A673 (cell line): ENCODE measurements at regions not wholly inside any gene's neighbourhood (a gene's known extent, or its start where the extent isn't known, plus 50 kb on each side); places are given as distances from the start of the nearest gene placed in this dataset.
A peak's percentile ranks its signal among the peaks of the same experiment; 100 is the strongest.

Experiments used
- BruUV-seq: library from RNA; stranded (reverse); fragments of 400-500 nt; replicated peaks from 2 replicates; lab custom pipeline; 2021; lab: Mats Ljungman, UMichigan
- CTCF ChIA-PET: fragments of 300-600 bp; sonication (Branson Sonifier 250); formaldehyde crosslinking; loops from one replicate; lab custom pipeline; 2022; ENCODE audit warnings: antibody characterized with exemption; lab: Charles Lee
- POLR2A ChIA-PET: fragments of 300-600 bp; sonication (Branson Sonifier 250); formaldehyde crosslinking; loops from one replicate; lab custom pipeline; 2022; ENCODE audit warnings: antibody characterized with exemption; ENCODE audit not compliant: low non-redundant PET; lab: Charles Lee
- DNase-seq: peaks from one replicate; pipeline ENCODE4 v3.0.0-alpha.2; 2015; ENCODE audit warnings: low spot score
- H3K27ac ChIP-seq: fragments of 200-600 bp; sonication (generic); 2 replicates; pipeline ENCODE4 v1.5.1; 2016; ENCODE audit warnings: mixed run types, low read depth, mild to moderate bottlenecking, mixed read lengths, antibody characterized with exemption, low read length; ENCODE audit not compliant: poor library complexity, severe bottlenecking
- H3K27me3 ChIP-seq: fragments of 200-600 bp; sonication (generic); replicated peaks from 2 replicates; pipeline ENCODE4 v1.6.1; 2017; ENCODE audit warnings: mixed run types, low read depth, mild to moderate bottlenecking, mixed read lengths, antibody characterized with exemption, low read length; ENCODE audit not compliant: insufficient read depth, poor library complexity
- H3K36me3 ChIP-seq: fragments of 200-600 bp; sonication (generic); 2 replicates; pipeline ENCODE4 v1.6.1; 2016; ENCODE audit warnings: mixed run types, mild to moderate bottlenecking, mixed read lengths, antibody characterized with exemption, low read length; ENCODE audit not compliant: insufficient read depth, poor library complexity, severe bottlenecking
- H3K4me1 ChIP-seq: fragments of 200-600 bp; sonication (generic); 2 replicates; pipeline ENCODE4 v1.6.1; 2017; ENCODE audit warnings: mixed run types, mild to moderate bottlenecking, mixed read lengths, antibody characterized with exemption, low read length; ENCODE audit not compliant: insufficient read depth, poor library complexity, severe bottlenecking
- H3K4me3 ChIP-seq: fragments of 200-600 bp; sonication (generic); 2 replicates; pipeline ENCODE4 v1.5.1; 2016; ENCODE audit warnings: low read depth, mixed run types, mild to moderate bottlenecking, mixed read lengths, low read length; ENCODE audit not compliant: poor library complexity, severe bottlenecking
- H3K9me3 ChIP-seq: fragments of 200-600 bp; sonication (generic); 2 replicates; pipeline ENCODE4 v1.6.1; 2016; ENCODE audit warnings: mixed run types, low read depth, mild to moderate bottlenecking, mixed read lengths, antibody characterized with exemption, low read length; ENCODE audit not compliant: poor library complexity, severe bottlenecking
- CTCF ChIP-seq: fragments of 300-800, 200-600 bp; sonication (generic); conservative IDR thresholded peaks from 2 replicates; pipeline ENCODE4 v1.5.1; 2017; ENCODE audit warnings: low read depth, mild to moderate bottlenecking, antibody characterized with exemption, low read length, moderate library complexity, mixed read lengths
- EZH2 ChIP-seq: fragments of 200-600 bp; sonication (generic); IDR thresholded peaks from 2 replicates; pipeline ENCODE4 v1.6.1; 2017; ENCODE audit warnings: borderline replicate concordance, low read depth, mild to moderate bottlenecking, mixed read lengths, antibody characterized with exemption, low read length; ENCODE audit not compliant: poor library complexity, severe bottlenecking
- intact Hi-C: fragments of 100-400 bp; cut with micrococcal nuclease; formaldehyde crosslinking; loops from one replicate; pipeline ENCODE4 v1.10.0; 2022; ENCODE audit not compliant: unreplicated experiment

- H3K27ac ChIP-seq = no peak overlapping the region
- no peaks in the 10 kb centered on the region for H3K27me3 ChIP-seq
- no peak overlapping the region for H3K4me3 ChIP-seq
- H3K4me1 ChIP-seq = no peaks in the 10 kb centered on the region
- intact Hi-C loops = no loop called here
- CTCF ChIA-PET = no interaction called here
- no TSS peak for BruUV-seq
- H3K36me3 ChIP-seq = no peaks in the 10 kb centered on the region
- TF ChIP-seq EZH2 (no peak), CTCF (no peak)
- no peak for DNase-seq
- H3K9me3 ChIP-seq = no peaks in the 10 kb centered on the region
- POLR2A ChIA-PET = no interaction called here
These were observed 142.4 kb downstream of the P2RY1 start for GRCh38 chr3:152977366-152977765.

GRCh38 chr3:152978152-152978551 is 143.2 kb downstream of the P2RY1 start:
- 0 out of 2 replicates have a peak, but pooled peaks have one; percentile 11 for TF ChIP-seq CTCF
- no peak for TF ChIP-seq EZH2
- CTCF ChIA-PET = no interaction called here
- no TSS peak for BruUV-seq

GRCh38 chr3:152997526-152997925 is 162.6 kb downstream of the P2RY1 start:
- Histone ChIP-seq H3K27me3 (no peaks in the 10 kb centered on the region), H3K27ac (no peak overlapping the region), H3K4me1 (no peaks in the 10 kb centered on the region), H3K9me3 (no peaks in the 10 kb centered on the region), H3K36me3 (no peaks in the 10 kb centered on the region), H3K4me3 (no peak overlapping the region)
- intact Hi-C loops = no loop called here
- POLR2A ChIA-PET = no interaction called here
- DNase-seq = no peak
- TF ChIP-seq CTCF = no peak
- no peak for TF ChIP-seq EZH2
- CTCF ChIA-PET = no interaction called here
- BruUV-seq = no TSS peak

More at GRCh38 chr3:152978152-152978551, 143.2 kb downstream of the P2RY1 start:
- no peak overlapping the region for H3K4me3 ChIP-seq
- H3K36me3 ChIP-seq = no peaks in the 10 kb centered on the region
- intact Hi-C loops = no loop called here
- no peaks in the 10 kb centered on the region for H3K9me3 ChIP-seq
- POLR2A ChIA-PET = interaction anchor here (0.6 kb wide), 1 partner anchor 477 kb away, joined by 3 read pairs; no protein-coding TSS in a partner anchor
- no peaks in the 10 kb centered on the region for H3K27me3 ChIP-seq
- no peaks in the 10 kb centered on the region for H3K4me1 ChIP-seq
- H3K27ac ChIP-seq = no peak overlapping the region
- no peak for DNase-seq
